B cell (primary cell): ENCODE measurements at regions not wholly inside any gene's neighbourhood (a gene's known extent, or its start where the extent isn't known, plus 50 kb on each side); places are given as distances from the start of the nearest gene placed in this dataset.

Source experiments
- ATAC-seq: fragments of 200-7000 bp; cut with Tn5 transposase; one replicate; pipeline ENCODE4 v1.10.0; 2021; ENCODE audit warnings: low read depth, mild to moderate bottlenecking, moderate number of reproducible peaks, moderate library complexity
- CTCF ChIA-PET: fragments of 350-600 bp; sonication (Branson Sonifier 250); formaldehyde crosslinking; loops from one replicate; lab custom pipeline; 2021; ENCODE audit warnings: antibody characterized with exemption, inconsistent platforms; lab: Charles Lee
- POLR2A ChIA-PET: fragments of 350-600 bp; sonication (Branson Sonifier 250); formaldehyde crosslinking; loops from one replicate; lab custom pipeline; 2021; ENCODE audit warnings: antibody characterized with exemption; lab: Charles Lee
- DNase-seq: peaks from one replicate; pipeline ENCODE4 v3.0.0; 2013
- H2AFZ ChIP-seq: 2 replicates; pipeline ENCODE4 v1.6.1; 2012; ENCODE audit warnings: mild to moderate bottlenecking, low read depth, low read length; ENCODE audit not compliant: insufficient read depth, poor library complexity, severe bottlenecking
- H3K27ac ChIP-seq, 2 donors: 1 replicate in 1 of 2; 2 replicates in 1 of 2; pipeline ENCODE4 v1.5.1; 2012 to 2013; ENCODE audit warnings: low read length in 2 of 2, mild to moderate bottlenecking in 2 of 2, moderate library complexity in 1 of 2
- H3K27me3 ChIP-seq, 4 experiments: fragments of 200-600 bp in 1 of 4; sonication (generic) in 1 of 4; replicated peaks in 1 of 4; 1 replicate in 2 of 4; 2 replicates in 2 of 4; pipeline versions ENCODE4 v1.6.1 to v1.7.0; 2013 to 2016; ENCODE audit warnings: low read length in 3 of 4, mild to moderate bottlenecking in 2 of 4, mixed read lengths in 1 of 4, moderate library complexity in 1 of 4; ENCODE audit not compliant: insufficient read depth in 4 of 4, control insufficient read depth in 3 of 4; ENCODE audit errors: control extremely low read depth in 1 of 4
- H3K36me3 ChIP-seq, 2 experiments: replicated peaks in 1 of 2; 1 replicate in 1 of 2; 2 replicates in 1 of 2; pipeline versions ENCODE4 v1.6.1 to v1.7.1; 2013; ENCODE audit warnings: low read length in 1 of 2; ENCODE audit not compliant: insufficient read depth in 2 of 2, control insufficient read depth in 1 of 2; ENCODE audit errors: control extremely low read depth in 1 of 2, extremely low read depth in 1 of 2
- H3K4me1 ChIP-seq, 2 donors: fragments of 200-600 bp in 1 of 2; sonication (generic) in 1 of 2; 1 replicate in 1 of 2; 2 replicates in 1 of 2; pipeline versions ENCODE4 v1.5.1 to v1.6.1; 2013 to 2017; ENCODE audit warnings: low read length in 2 of 2; ENCODE audit not compliant: control insufficient read depth in 2 of 2, insufficient read depth in 2 of 2
- H3K4me2 ChIP-seq: replicated peaks from 2 replicates; pipeline ENCODE3; 2012; ENCODE audit warnings: mild to moderate bottlenecking, low read depth, low read length; ENCODE audit not compliant: poor library complexity, severe bottlenecking
- H3K4me3 ChIP-seq, 5 experiments: fragments of 200-600 bp in 1 of 5; sonication (generic) in 1 of 5; 1 replicate in 3 of 5; 2 replicates in 2 of 5; pipeline versions ENCODE4 v1.5.1 to v1.7.0; 2011 to 2016; ENCODE audit warnings: low read length in 4 of 5, mild to moderate bottlenecking in 4 of 5, low read depth in 2 of 5, control low read depth in 1 of 5, moderate library complexity in 1 of 5; ENCODE audit not compliant: insufficient read depth in 1 of 5; ENCODE audit errors: control extremely low read depth in 1 of 5, extremely low read depth in 1 of 5
- H3K79me2 ChIP-seq: fragments of 200-600 bp; sonication (generic); one replicate; pipeline ENCODE4 v1.6.0; 2016; ENCODE audit warnings: low read length; ENCODE audit not compliant: control insufficient read depth, insufficient read depth
- H3K9ac ChIP-seq: fragments of 200-600 bp; sonication (generic); 2 replicates; pipeline ENCODE4 v1.6.1; 2017; ENCODE audit warnings: mild to moderate bottlenecking, low read length, moderate library complexity
- H3K9me3 ChIP-seq, 3 donors: one replicate each; pipeline versions ENCODE4 v1.6.1 to v1.7.1; 2013; ENCODE audit warnings: low read length in 2 of 3; ENCODE audit not compliant: control insufficient read depth in 2 of 3, insufficient read depth in 1 of 3; ENCODE audit errors: control extremely low read depth in 1 of 3
- H4K20me1 ChIP-seq: 2 replicates; pipeline ENCODE4 v1.6.0; 2012; ENCODE audit warnings: mild to moderate bottlenecking, low read length; ENCODE audit not compliant: insufficient read depth, control insufficient read depth, poor library complexity, severe bottlenecking
- H3K27ac Mint-ChIP-seq: one replicate; pipeline ENCODE4 v1.8.0; 2021; ENCODE audit warnings: mixed read lengths
- H3K27me3 Mint-ChIP-seq: one replicate; pipeline ENCODE4 v1.8.0; 2021; ENCODE audit warnings: mixed read lengths
- H3K4me1 Mint-ChIP-seq: one replicate; pipeline ENCODE4 v1.8.0; 2021; ENCODE audit warnings: mixed read lengths
- H3K4me3 Mint-ChIP-seq: one replicate; pipeline ENCODE4 v1.8.0; 2021; ENCODE audit warnings: mixed read lengths
- H3K9me3 Mint-ChIP-seq: one replicate; pipeline ENCODE4 v1.8.0; 2022; ENCODE audit warnings: mixed read lengths; ENCODE audit not compliant: insufficient read depth
- EZH2 ChIP-seq: IDR thresholded peaks from 2 replicates; pipeline ENCODE4 v1.6.1; 2012; ENCODE audit warnings: borderline replicate concordance, low read depth, mild to moderate bottlenecking, moderate library complexity, low read length; ENCODE audit not compliant: insufficient read depth, poor library complexity, severe bottlenecking
- WGBS: methylation state at CpG from one replicate; pipeline ENCODE4 v1.1.5; 2013; ENCODE audit warnings: missing lambda C conversion rate; ENCODE audit not compliant: insufficient coverage; 5-methylcytosine and 5-hydroxymethylcytosine counted together
- intact Hi-C: fragments of 100-400 bp; cut with micrococcal nuclease; formaldehyde crosslinking; loops from one replicate; pipeline ENCODE4 v1.10.0; 2022
- TF ChIP-seq, protein P1 (sequence below): fragments of 200-600 bp; IDR thresholded peaks from one replicate; pipeline ENCODE4 v1.8.0; 2022; ENCODE audit warnings: antibody characterized with exemption, mild to moderate bottlenecking

DNA sequence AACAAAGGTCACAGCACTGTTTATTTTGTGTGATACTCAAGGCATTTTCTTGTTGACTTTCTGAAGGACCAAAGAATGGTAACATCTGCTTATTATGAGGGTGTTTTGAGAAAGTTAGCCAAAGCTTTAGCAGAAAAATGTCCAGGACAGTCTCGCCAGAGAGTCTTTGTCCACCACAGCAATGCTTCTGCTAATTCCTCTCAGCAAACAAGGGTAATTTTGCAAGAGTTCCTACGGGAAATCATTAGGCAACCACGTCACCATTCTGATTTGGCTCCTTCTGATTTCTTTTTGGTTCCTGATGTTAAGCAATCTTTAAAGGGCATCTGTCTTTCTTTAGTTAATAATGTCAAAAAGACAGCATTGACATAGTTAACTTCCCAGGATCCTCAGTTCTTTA lies 639.3 kb upstream of the STEAP1 start:
- H3K27ac ChIP-seq = no peak overlapping the region
- intact Hi-C loops = no loop called here
- Mint-ChIP-seq H3K27ac (no peak overlapping the region), H3K9me3 (no peaks in the 10 kb centered on the region), H3K4me3 (no peak overlapping the region), H3K4me1 (no peaks in the 10 kb centered on the region), H3K27me3 (no peaks in the 10 kb centered on the region)
- H3K36me3 ChIP-seq = no peaks in the 10 kb centered on the region
- POLR2A ChIA-PET = no interaction called here
- 78% methylated on average over 1 of the region's 3 CpGs for WGBS
- no peak overlapping the region for H2AFZ ChIP-seq
- no peak overlapping the region for H3K4me2 ChIP-seq
- no peak overlapping the region for H3K4me3 ChIP-seq
- H3K4me1 ChIP-seq = no peaks in the 10 kb centered on the region
- H3K27me3 ChIP-seq = no peaks in the 10 kb centered on the region
- H3K9me3 ChIP-seq = no peaks in the 10 kb centered on the region
- TF ChIP-seq, protein P1, sequence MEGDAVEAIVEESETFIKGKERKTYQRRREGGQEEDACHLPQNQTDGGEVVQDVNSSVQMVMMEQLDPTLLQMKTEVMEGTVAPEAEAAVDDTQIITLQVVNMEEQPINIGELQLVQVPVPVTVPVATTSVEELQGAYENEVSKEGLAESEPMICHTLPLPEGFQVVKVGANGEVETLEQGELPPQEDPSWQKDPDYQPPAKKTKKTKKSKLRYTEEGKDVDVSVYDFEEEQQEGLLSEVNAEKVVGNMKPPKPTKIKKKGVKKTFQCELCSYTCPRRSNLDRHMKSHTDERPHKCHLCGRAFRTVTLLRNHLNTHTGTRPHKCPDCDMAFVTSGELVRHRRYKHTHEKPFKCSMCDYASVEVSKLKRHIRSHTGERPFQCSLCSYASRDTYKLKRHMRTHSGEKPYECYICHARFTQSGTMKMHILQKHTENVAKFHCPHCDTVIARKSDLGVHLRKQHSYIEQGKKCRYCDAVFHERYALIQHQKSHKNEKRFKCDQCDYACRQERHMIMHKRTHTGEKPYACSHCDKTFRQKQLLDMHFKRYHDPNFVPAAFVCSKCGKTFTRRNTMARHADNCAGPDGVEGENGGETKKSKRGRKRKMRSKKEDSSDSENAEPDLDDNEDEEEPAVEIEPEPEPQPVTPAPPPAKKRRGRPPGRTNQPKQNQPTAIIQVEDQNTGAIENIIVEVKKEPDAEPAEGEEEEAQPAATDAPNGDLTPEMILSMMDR = no peak
- H4K20me1 ChIP-seq = no peaks in the 10 kb centered on the region
- DNase-seq (no peak), ATAC-seq (no peak)
- H3K9ac ChIP-seq = no peak overlapping the region
- H3K79me2 ChIP-seq = no peaks in the 10 kb centered on the region
- CTCF ChIA-PET = no interaction called here

DNA sequence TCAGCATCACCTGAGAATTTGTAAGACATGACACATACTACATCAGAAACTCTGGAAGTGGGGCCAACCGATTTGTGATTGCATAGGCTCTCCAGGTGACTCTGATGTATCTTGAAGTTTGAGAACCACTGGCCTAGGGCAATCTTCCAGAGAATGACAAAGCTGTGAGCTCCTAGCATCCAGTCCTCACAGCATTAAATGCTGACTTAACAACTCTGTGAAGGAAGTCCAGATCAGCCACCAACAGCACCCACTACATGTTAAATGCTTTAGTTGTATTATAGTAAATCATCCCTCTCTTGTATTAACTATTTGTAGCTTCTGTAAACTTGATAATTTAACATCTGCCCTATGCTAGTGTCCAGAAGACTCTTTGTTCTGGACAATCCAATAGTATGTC lies 636.5 kb upstream of the STEAP1 start:
- Histone ChIP-seq H3K9ac (no peak overlapping the region), H4K20me1 (no peaks in the 10 kb centered on the region), H3K27ac (no peak overlapping the region), H3K4me1 (no peaks in the 10 kb centered on the region), H3K4me2 (no peak overlapping the region), H3K79me2 (no peaks in the 10 kb centered on the region), H3K4me3 (no peak overlapping the region), H3K9me3 (no peaks in the 10 kb centered on the region), H2AFZ (no peak overlapping the region), H3K36me3 (no peaks in the 10 kb centered on the region), H3K27me3 (no peaks in the 10 kb centered on the region)
- Mint-ChIP-seq H3K9me3 (no peaks in the 10 kb centered on the region), H3K4me1 (no peaks in the 10 kb centered on the region), H3K27me3 (no peaks in the 10 kb centered on the region), H3K27ac (no peak overlapping the region), H3K4me3 (no peak overlapping the region)
- ChIA-PET POLR2A (no interaction called here), CTCF (no interaction called here)
- no peak for ATAC-seq
- intact Hi-C loops = no loop called here
- no peak for TF ChIP-seq EZH2
- TF ChIP-seq, protein P1 = no peak
- WGBS = no CpG with 5 or more reads among the region's 1 CpG
- no peak for DNase-seq
